ENCODE measurements at regions not wholly inside any gene's neighbourhood (a gene's known extent, or its start where the extent isn't known, plus 50 kb on each side); places are given as distances from the start of the nearest gene placed in this dataset.

GRCh38 chr3:182682263-182683241, 110.8 kb upstream of the ATP11B start:
- DNase-seq = peak in 48 of 51 donors; percentile 2 to 72 (median 40)

GRCh38 chr3:182683453-182683852, 109.9 kb upstream of the ATP11B start:
- peak in 42 of 51 donors; percentile 3 to 88 (median 46) for DNase-seq

GRCh38 chr3:182683858-182684257, 109.4 kb upstream of the ATP11B start:
- DNase-seq = no peak

- DNase-seq = no peak
Observed at GRCh38 chr3:182686033-182686886, 107.0 kb upstream of the ATP11B start.

GRCh38 chr3:182690172-182690571, 103.1 kb upstream of the ATP11B start:
- no peak for DNase-seq

GRCh38 chr3:182692021-182692420, 101.3 kb upstream of the ATP11B start:
- DNase-seq = no peak

- no peak for DNase-seq
Observed at GRCh38 chr3:182692695-182693094, 100.6 kb upstream of the ATP11B start.

- no peak for DNase-seq
Observed at GRCh38 chr3:182693723-182694122, 99.6 kb upstream of the ATP11B start.

- no peak for DNase-seq
Observed at GRCh38 chr3:182696916-182697315, 96.4 kb upstream of the ATP11B start.

- DNase-seq = no peak
Observed at GRCh38 chr3:182697345-182697919, 95.9 kb upstream of the ATP11B start.

GRCh38 chr3:182698078-182698477, 95.2 kb upstream of the ATP11B start:
- DNase-seq = no peak

- DNase-seq = no peak
Observed at GRCh38 chr3:182699550-182700170, 93.6 kb upstream of the ATP11B start.

- no peak for DNase-seq
Observed at GRCh38 chr3:182702216-182702615, 91.1 kb upstream of the ATP11B start.

- no peak for DNase-seq
Observed at GRCh38 chr3:182703233-182703632, 90.1 kb upstream of the ATP11B start.

GRCh38 chr3:182704926-182705325, 88.4 kb upstream of the ATP11B start:
- DNase-seq = no peak

- DNase-seq = no peak
Observed at GRCh38 chr3:182708810-182709209, 84.5 kb upstream of the ATP11B start.

GRCh38 chr3:182709306-182709705, 84.0 kb upstream of the ATP11B start:
- DNase-seq = no peak

GRCh38 chr3:182710557-182711157, 82.6 kb upstream of the ATP11B start:
- DNase-seq = no peak

GRCh38 chr3:182711261-182711683, 82.0 kb upstream of the ATP11B start:
- DNase-seq = no peak

- no peak for DNase-seq
Observed at GRCh38 chr3:182711853-182712252, 81.5 kb upstream of the ATP11B start.

- no peak for DNase-seq
Observed at GRCh38 chr3:182713111-182713510, 80.2 kb upstream of the ATP11B start.

Data from hypothalamus (tissue), 51 donors.